ENCODE measurements at regions not wholly inside any gene's neighbourhood (a gene's known extent, or its start where the extent isn't known, plus 50 kb on each side); places are given as distances from the start of the nearest gene placed in this dataset.

GRCh38 chr20:5470943-5471342, 139.9 kb downstream of the GPCPD1 start:
- Histone ChIP-seq H3K27ac (ENCODE audit: low read depth in 2 of 2, low read length in 1 of 2) (no peak overlapping the region), H3F3A (replicated peaks; ENCODE audit: insufficient read depth) (no peaks in the 10 kb centered on the region), H3K9me2 (no peaks in the 10 kb centered on the region), H2AFZ (ENCODE audit: low read depth) (no peak overlapping the region), H3K9ac (no peak overlapping the region), H3K79me2 (ENCODE audit: insufficient read depth) (no peaks in the 10 kb centered on the region), H3K27me3 (ENCODE audit: insufficient read depth) (no peaks in the 10 kb centered on the region), H3K36me3 (replicated peaks in 1 of 2; ENCODE audit: control insufficient read depth in 1 of 2, insufficient read depth in 2 of 2, low read length in 1 of 2) (no peaks in the 10 kb centered on the region), H3K4me3 (ENCODE audit: low read depth in 2 of 2, low read length in 1 of 2) (no peak overlapping the region), H4K20me1 (ENCODE audit: insufficient read depth) (no peaks in the 10 kb centered on the region), H3K9me3 (no peaks in the 10 kb centered on the region), H3K4me1 (ENCODE audit: control insufficient read depth in 1 of 2, insufficient read depth in 2 of 2, low read depth in 1 of 2, low read length in 1 of 2) (no peaks in the 10 kb centered on the region), H3K4me2 (no peak overlapping the region)
- DNase-seq: no peak
- CTCF ChIA-PET: interaction anchor here (1.3 kb wide), 1 partner anchor 22 kb away, joined by 3 read pairs; no protein-coding TSS in a partner anchor
- TF ChIP-seq TCF12 (IDR thresholded peaks at IDR 0.05) (no peak), MAX (IDR thresholded peaks at IDR 0.05; ENCODE audit: low read depth) (no peak), CHD2 (IDR thresholded peaks at IDR 0.05; ENCODE audit: low read length, partially characterized antibody) (no peak), NRF1 (IDR thresholded peaks at IDR 0.05; ENCODE audit: low read depth, low read length) (no peak), MEF2A (IDR thresholded peaks at IDR 0.05; ENCODE audit: borderline replicate concordance, low read depth) (no peak), YY1 (IDR thresholded peaks at IDR 0.05; ENCODE audit: low read depth) (no peak), FOXJ3 (CRISPR knock-in tag; IDR thresholded peaks at IDR 0.05) (no peak), MXI1 (IDR thresholded peaks at IDR 0.05; ENCODE audit: low read depth, low read length) (no peak), NFIC (IDR thresholded peaks at IDR 0.05; ENCODE audit: borderline replicate concordance) (no peak)
- TF ChIP-seq, protein P1, sequence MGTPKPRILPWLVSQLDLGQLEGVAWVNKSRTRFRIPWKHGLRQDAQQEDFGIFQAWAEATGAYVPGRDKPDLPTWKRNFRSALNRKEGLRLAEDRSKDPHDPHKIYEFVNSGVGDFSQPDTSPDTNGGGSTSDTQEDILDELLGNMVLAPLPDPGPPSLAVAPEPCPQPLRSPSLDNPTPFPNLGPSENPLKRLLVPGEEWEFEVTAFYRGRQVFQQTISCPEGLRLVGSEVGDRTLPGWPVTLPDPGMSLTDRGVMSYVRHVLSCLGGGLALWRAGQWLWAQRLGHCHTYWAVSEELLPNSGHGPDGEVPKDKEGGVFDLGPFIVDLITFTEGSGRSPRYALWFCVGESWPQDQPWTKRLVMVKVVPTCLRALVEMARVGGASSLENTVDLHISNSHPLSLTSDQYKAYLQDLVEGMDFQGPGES (IDR thresholded peaks at IDR 0.05; ENCODE audit: low read depth, low read length): no peak
- 73% methylated on average over 15 of the region's 16 CpGs for WGBS (ENCODE audit: low lambda C conversion rate)
- POLR2A ChIA-PET: no interaction called here

GRCh38 chr20:5470458-5470857, 140.3 kb downstream of the GPCPD1 start:
- no peak for DNase-seq
- Histone ChIP-seq H3K9ac (no peak overlapping the region), H3K9me3 (no peaks in the 10 kb centered on the region), H4K20me1 (ENCODE audit: insufficient read depth) (no peaks in the 10 kb centered on the region), H3K4me3 (ENCODE audit: low read depth in 2 of 2, low read length in 1 of 2) (no peak overlapping the region), H3K27ac (ENCODE audit: low read depth in 2 of 2, low read length in 1 of 2) (no peak overlapping the region), H3K27me3 (ENCODE audit: insufficient read depth) (no peaks in the 10 kb centered on the region), H3K79me2 (ENCODE audit: insufficient read depth) (no peaks in the 10 kb centered on the region), H3K4me1 (ENCODE audit: control insufficient read depth in 1 of 2, insufficient read depth in 2 of 2, low read depth in 1 of 2, low read length in 1 of 2) (no peaks in the 10 kb centered on the region), H3K9me2 (no peaks in the 10 kb centered on the region), H3K4me2 (no peak overlapping the region), H3K36me3 (replicated peaks in 1 of 2; ENCODE audit: control insufficient read depth in 1 of 2, insufficient read depth in 2 of 2, low read length in 1 of 2) (no peaks in the 10 kb centered on the region), H3F3A (replicated peaks; ENCODE audit: insufficient read depth) (no peaks in the 10 kb centered on the region), H2AFZ (ENCODE audit: low read depth) (no peak overlapping the region)
- WGBS (ENCODE audit: low lambda C conversion rate): 27% methylated on average over 1 of the region's 4 CpGs
- ChIA-PET POLR2A (no interaction called here), CTCF (interaction anchor here (1.3 kb wide), 1 partner anchor 22 kb away, joined by 3 read pairs; no protein-coding TSS in a partner anchor)
- no peak for TF ChIP-seq EZH2phosphoT487 (IDR thresholded peaks at IDR 0.05; ENCODE audit: borderline replicate concordance, low read depth)
- TF ChIP-seq, protein P2, sequence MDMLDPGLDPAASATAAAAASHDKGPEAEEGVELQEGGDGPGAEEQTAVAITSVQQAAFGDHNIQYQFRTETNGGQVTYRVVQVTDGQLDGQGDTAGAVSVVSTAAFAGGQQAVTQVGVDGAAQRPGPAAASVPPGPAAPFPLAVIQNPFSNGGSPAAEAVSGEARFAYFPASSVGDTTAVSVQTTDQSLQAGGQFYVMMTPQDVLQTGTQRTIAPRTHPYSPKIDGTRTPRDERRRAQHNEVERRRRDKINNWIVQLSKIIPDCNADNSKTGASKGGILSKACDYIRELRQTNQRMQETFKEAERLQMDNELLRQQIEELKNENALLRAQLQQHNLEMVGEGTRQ (IDR thresholded peaks at IDR 0.05; ENCODE audit: borderline replicate concordance, low read depth, low read length): no peak
- TF ChIP-seq JUND (IDR thresholded peaks at IDR 0.05): no peak
- no peak for TF ChIP-seq MEF2A (IDR thresholded peaks at IDR 0.05; ENCODE audit: borderline replicate concordance, low read depth)
- TF ChIP-seq FOXM1 (IDR thresholded peaks at IDR 0.05; ENCODE audit: low read depth): no peak
- no peak for TF ChIP-seq GATA2 (CRISPR knock-in tag; IDR thresholded peaks at IDR 0.05)
- TF ChIP-seq, protein P1 (IDR thresholded peaks at IDR 0.05; ENCODE audit: low read depth, low read length): no peak
- no peak for TF ChIP-seq EP300 (IDR thresholded peaks at IDR 0.05; ENCODE audit: borderline replicate concordance in 1 of 2, low read depth in 1 of 2, low read length in 1 of 2)
- TF ChIP-seq FOXJ3 (CRISPR knock-in tag; IDR thresholded peaks at IDR 0.05): no peak
- no peak for TF ChIP-seq RCOR1 (IDR thresholded peaks at IDR 0.05; ENCODE audit: low read length)
- TF ChIP-seq ELF1 (IDR thresholded peaks at IDR 0.05): no peak
- no peak for TF ChIP-seq RXRA (IDR thresholded peaks at IDR 0.05; ENCODE audit: borderline replicate concordance, low read depth)
- TF ChIP-seq GABPA (IDR thresholded peaks at IDR 0.05; ENCODE audit: low read depth): no peak
- TF ChIP-seq NFIC (IDR thresholded peaks at IDR 0.05; ENCODE audit: borderline replicate concordance): no peak
- TF ChIP-seq YY1 (IDR thresholded peaks at IDR 0.05; ENCODE audit: low read depth): no peak
- no peak for TF ChIP-seq RFX5 (IDR thresholded peaks at IDR 0.05; ENCODE audit: low read length)
- TF ChIP-seq, protein P3, sequence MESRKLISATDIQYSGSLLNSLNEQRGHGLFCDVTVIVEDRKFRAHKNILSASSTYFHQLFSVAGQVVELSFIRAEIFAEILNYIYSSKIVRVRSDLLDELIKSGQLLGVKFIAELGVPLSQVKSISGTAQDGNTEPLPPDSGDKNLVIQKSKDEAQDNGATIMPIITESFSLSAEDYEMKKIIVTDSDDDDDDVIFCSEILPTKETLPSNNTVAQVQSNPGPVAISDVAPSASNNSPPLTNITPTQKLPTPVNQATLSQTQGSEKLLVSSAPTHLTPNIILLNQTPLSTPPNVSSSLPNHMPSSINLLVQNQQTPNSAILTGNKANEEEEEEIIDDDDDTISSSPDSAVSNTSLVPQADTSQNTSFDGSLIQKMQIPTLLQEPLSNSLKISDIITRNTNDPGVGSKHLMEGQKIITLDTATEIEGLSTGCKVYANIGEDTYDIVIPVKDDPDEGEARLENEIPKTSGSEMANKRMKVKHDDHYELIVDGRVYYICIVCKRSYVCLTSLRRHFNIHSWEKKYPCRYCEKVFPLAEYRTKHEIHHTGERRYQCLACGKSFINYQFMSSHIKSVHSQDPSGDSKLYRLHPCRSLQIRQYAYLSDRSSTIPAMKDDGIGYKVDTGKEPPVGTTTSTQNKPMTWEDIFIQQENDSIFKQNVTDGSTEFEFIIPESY (IDR thresholded peaks at IDR 0.05; ENCODE audit: borderline replicate concordance, low read depth): no peak

All from SK-N-SH (cell line).